GM18873 (cell line): ENCODE measurements at regions not wholly inside any gene's neighbourhood (a gene's known extent, or its start where the extent isn't known, plus 50 kb on each side); places are given as distances from the start of the nearest gene placed in this dataset.
A peak's percentile ranks its signal among the peaks of the same experiment; 100 is the strongest.

ENCODE experiments used
- ATAC-seq: cut with Tn5 transposase; IDR thresholded peaks from one replicate; pipeline ENCODE4 v1.9.1; 2021; ENCODE audit warnings: mild to moderate bottlenecking, moderate library complexity, moderate number of reproducible peaks; ENCODE audit not compliant: unreplicated experiment, low FRiP score

- ATAC-seq: no peak
Measured at GRCh38 chr7:118013252-118014010, 140.2 kb upstream of the CTTNBP2 start.

DNA sequence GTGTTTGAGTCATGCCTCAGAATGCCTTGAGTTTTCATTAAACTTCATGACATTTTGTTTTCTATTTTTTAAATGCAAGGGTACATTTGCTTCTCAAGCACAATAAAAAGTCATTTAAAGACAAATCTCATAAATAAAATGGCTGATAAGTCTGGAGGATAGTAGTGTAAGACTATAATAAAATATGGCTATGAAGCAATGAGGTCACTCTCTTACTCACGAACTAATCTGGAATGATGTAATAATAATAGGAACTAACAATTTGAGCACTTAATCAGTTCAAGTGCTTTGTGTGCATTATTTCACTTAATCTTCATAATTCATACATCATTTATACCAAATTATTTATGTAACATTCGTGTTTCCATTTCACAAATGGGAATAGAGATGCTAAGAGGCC lies 149.3 kb upstream of the CTTNBP2 start:
- ATAC-seq: no peak

DNA sequence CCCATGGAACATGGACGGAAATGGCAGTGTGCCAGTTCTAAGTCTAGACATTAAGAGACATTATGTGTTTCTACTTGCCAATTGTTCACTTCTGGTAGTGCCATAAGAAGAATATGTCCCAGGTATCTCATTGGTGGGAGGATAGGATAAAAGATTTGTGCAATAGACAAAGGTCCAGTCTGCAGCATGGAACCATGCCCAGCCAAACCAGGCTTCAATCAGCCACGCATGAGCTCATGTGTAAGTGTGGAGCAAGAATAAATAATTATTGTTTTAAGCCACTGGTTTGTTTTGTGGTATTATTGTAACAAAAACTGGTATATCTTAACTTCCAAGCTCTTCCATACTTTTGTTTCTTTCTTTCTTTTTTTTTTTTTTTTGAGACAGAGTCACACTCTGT lies 153.6 kb upstream of the CTTNBP2 start:
- ATAC-seq: no peak

DNA sequence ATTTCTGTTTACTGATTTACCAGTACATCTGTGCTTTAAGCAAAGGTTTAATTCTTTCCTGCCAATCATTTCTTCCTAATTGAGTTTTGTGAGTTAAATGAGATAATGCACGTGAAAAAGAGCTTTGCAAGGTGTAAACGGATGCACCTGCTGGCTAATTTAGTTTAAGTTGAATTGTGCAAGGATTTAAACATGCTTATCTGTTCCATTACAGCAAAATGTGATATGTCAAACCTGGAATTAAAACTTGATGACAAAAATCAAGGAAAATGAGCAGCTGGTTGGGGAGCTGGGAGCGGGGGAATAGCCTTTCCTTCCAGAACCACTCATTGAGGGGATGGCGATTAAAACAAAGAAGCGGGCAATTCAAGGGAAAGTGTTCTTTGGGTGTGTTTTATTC lies 155.0 kb upstream of the CTTNBP2 start:
- no peak for ATAC-seq

DNA sequence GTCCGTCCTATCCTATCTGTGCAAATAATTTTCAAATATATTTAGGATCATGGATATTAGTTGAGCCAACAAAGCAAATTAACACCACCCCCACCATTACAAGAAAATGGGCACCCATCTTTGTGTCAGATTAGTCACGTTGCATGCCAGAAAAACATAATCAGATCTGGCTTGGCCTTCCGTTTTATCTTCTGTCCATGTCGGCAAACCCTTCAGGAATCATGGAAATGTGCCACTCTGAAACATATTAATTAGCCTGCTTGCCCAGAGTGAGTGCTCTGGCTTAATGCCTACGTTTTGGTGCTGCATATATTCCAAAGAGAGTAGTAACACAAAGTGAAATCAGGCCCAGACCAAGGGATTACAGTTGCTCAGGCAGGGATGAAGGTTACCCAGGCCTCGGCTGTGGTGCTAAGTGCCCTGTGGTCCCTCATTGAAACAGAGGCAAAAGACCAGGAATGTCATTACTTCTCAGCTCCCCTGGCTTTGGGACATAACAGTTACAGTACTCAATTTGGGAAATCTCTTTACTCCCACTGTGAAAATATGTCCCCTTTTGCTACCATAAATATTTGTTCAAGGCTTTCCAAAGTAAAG lies 154.0 kb upstream of the LSM8 start:
- ATAC-seq: no peak

DNA sequence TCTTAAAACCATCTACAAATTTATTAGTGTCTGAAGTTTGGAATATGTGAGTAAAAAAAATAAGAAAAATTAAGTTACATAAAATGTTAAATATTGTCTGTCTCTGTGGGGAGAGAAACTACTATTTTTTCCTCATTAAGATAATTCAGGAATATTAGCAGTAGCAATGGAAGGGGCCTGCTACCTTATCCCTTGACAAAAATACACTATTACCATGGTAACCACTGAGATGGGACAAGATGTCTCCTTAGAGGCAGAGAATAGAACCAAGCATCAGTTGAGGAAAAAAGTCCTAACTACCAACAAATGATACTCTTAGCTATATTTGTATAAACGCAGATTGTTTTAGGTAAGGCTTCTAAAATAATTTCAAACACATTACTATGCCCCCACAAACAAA lies 150.7 kb upstream of the LSM8 start:
- no peak for ATAC-seq

DNA sequence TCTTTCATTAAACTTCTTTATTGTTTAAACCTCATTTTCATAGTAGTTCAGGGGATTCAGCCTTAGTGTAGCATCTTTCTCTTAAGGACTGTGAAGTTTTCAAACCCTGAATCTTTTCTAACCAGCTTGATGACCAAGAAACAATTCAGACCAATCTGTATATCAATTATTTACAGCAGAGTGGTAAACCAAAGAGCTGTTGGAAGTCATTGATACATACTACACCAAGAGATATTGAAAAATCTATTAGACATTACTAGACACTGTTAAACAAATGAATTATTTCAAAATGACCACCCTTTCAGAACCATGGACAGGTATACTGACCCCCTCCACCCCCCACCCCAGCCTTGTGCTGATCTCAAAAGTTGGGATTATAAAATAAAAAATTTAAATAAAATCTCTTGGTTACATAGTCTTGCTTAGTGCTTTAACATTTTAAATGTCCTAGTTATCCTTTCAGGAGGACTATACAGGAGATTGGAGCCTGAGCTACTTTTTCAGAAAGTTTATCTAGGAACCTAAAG lies 143.9 kb upstream of the LSM8 start:
- ATAC-seq: no peak

- ATAC-seq: peak; percentile 78
Measured at GRCh38 chr7:118040562-118040961, 143.4 kb upstream of the LSM8 start.

DNA sequence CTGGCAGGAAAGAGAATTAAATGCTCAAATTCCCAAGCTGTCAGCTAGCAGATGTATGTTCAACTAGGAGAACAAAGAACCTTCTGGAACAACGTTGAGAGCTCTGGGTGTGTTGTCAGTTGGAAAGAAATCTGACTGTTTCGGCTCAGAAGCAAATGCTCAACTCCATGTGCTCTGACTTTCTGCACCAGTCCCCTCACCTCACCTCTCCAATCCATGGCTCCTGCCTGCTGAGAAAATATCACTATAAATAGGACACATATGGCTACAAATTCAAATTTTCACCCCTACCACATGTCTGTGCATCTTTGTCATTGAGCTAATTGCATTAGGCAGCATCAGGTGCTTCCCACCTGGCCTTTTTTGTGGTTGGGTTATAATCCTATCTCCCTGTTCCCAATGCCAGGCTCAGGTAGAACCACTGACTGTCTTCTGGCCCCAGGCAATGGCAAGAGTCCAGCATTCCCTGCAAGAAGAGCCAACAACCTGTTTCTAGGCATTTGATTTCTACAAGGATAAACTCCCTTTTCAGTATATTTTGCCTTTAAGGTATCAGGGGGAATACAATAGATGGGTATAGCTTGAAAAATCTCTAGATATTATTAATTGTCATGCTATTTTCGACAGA lies 142.6 kb upstream of the LSM8 start:
- no peak for ATAC-seq

DNA sequence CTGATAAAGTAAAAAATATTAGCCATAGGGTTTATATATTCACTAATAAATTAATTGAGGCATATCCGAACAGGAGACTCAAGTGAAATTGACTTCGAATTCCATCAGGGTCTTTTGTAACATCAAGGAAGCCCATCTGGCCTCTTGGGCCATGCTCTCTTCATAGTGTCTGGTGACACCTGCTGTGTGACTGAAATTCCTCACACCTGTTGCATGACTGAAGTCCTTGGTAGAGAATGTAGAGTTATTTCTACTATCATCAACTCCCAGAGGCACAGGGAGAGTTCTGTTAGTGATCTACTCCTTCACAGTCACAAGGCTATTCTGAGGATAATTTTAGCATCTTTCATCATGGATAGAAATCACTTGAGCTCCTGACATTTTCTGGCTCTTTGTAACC lies 138.3 kb upstream of the LSM8 start:
- ATAC-seq: no peak

DNA sequence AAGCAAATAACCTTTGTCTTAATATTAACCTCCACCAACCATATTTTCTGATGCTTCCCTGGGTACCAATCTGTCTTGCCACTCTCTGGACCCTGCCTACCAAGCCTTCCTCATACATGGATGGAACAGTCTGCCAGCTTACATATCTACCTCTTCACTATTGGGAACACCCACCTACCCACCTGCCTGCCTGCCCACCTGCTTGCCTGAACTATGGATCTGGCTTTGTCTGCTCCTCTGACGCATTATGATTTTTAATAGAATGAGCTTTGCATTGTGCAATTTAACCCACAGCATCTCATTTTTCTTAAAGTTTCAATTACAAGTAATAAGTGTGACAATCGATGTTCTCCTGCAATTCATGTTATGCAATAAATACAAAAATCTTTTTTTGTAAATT lies 137.9 kb upstream of the LSM8 start:
- no peak for ATAC-seq

DNA sequence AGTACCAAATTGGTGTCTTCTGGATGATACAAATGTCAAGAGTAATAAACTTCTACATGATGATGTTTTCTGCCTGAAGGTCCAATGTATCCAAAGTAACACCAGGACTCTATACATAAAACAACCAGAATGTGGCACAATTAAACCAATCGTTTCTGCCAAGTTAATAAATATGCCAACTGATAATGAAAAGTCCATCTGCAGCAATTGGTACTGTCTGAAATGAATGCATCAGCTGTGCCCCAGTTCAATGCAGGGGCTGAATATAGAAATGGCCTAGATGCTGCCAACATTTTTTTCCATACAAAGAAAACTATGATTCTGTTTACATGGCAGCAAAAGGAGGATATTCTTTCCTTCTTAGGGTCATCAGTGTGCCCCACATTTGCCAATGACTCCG lies 137.2 kb upstream of the LSM8 start:
- no peak for ATAC-seq

DNA sequence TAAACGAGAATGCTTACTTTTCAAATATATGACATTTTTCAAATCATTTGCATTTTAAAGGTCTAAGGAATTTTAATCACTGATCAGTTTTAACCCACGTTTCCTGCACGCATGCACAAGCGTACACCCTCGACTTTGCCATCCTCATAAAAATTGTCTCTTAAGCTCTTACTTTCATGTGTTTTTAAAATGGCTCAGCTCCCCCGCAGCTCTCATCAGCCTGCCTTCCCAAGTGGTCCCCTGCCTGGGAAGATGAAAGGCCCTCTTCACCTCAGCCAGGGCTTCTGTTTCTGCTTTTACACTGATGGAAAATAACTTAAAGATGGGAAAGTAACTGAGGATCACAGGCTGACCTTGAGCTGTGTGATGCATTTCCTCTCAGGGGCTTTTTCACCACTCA lies 131.6 kb upstream of the LSM8 start:
- no peak for ATAC-seq

DNA sequence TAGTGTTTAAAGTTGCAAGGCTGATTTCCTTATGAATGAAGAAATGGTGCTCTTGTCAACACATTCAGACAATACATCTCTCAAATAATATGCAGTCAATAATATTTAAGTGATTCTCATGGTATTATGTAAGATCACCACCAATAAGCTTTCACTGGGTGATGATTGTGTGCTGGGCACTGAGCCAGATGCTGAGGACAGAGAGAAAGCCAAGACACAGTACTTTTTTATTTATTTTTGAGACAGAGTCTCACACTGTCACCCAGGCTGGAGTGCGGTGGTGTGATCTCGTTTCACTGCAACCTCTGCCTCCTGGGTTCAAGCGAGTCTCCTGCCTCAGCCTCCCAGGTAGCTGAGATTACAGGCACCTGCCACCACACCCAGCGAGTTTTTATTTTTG lies 130.6 kb upstream of the LSM8 start:
- ATAC-seq: no peak

DNA sequence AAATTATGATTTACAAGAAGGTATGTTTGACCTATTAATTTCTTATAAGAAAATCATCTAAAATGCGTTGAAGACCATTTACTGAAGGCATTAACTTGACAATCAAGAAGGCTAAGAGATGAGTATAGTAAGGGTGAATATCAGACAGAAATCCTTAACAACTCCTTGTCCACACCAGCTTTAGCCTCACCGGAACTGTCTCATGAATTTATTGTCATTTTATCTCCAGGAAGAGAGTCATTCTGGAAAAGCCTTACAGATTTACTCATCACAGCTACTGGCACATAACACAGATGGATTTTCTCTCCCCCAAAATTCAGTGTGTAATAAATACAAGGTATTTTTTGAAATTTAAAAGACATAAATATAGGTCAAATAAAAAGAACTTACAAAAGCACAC lies 129.4 kb upstream of the LSM8 start:
- no peak for ATAC-seq

GRCh38 chr7:118055647-118056046 lies 128.3 kb upstream of the LSM8 start:
- ATAC-seq: no peak

- ATAC-seq: no peak
Measured at GRCh38 chr7:118057404-118057803, 126.6 kb upstream of the LSM8 start.

GRCh38 chr7:118059209-118059608 lies 124.8 kb upstream of the LSM8 start:
- no peak for ATAC-seq

- ATAC-seq: no peak
Measured at GRCh38 chr7:118060692-118061091, 123.3 kb upstream of the LSM8 start.

DNA sequence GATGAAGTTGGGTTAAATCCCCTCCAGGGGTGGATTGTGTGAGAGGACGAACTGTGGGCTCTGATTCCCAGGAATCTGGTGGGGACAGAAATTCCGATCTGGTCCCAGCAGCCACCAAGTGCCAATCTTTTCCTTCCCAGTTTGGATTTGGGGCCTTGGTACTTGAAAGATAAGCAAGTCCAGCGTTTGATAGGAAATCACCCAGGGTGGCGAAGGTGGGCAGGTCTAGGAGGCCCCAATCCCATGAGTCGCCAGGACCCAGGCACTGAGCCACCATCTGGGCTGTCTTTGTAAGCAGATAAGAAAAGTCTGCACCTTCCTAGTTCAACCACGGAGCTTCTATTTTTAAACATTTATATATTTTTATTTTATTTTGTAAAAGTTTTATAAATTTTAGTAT lies 122.6 kb upstream of the LSM8 start:
- no peak for ATAC-seq

- no peak for ATAC-seq
Measured at GRCh38 chr7:118072893-118073674, 110.9 kb upstream of the LSM8 start.
